Posterior cingulate gyrus (tissue), 11 donors: ENCODE measurements at regions not wholly inside any gene's neighbourhood (a gene's known extent, or its start where the extent isn't known, plus 50 kb on each side); places are given as distances from the start of the nearest gene placed in this dataset.
"Not testable (repeated sequence)": the region's sequence is repeated elsewhere in the genome, so short reads cannot be mapped to it uniquely, and the experiment has no call there.

Experiments
- DNase-seq, 10 donors: peaks; one replicate each; pipeline versions ENCODE4 v3.0.0 to v3.0.0-alpha.2; 2020 to 2021; ENCODE audit warnings: mixed read lengths in 3 of 10
- intact Hi-C: fragments of 100-400 bp; cut with DNase I; formaldehyde crosslinking; loops from one replicate; pipeline ENCODE4 v1.15.1; 2023

DNA sequence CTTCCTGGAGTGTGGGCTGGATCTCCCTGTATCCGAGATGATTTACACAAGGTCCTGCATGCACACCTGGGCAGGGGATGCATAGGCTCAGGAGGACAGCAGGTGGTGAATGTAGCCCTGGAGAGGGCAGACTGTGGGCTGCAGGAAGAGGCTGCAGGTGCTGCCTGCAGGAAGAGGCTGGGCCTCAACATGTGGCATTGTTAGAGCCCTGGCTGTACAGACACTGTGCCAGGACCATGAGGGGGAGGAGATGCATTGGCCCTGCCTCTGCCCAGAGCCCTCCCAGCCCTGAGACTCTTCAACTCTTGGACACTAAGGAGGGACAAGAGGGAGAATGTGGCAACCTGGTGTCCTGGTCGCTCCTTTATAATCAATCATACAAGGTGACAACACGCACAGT, 392.8 kb downstream of the TNS1 start:
- DNase-seq = no peak
- intact Hi-C loops = no loop called here

DNA sequence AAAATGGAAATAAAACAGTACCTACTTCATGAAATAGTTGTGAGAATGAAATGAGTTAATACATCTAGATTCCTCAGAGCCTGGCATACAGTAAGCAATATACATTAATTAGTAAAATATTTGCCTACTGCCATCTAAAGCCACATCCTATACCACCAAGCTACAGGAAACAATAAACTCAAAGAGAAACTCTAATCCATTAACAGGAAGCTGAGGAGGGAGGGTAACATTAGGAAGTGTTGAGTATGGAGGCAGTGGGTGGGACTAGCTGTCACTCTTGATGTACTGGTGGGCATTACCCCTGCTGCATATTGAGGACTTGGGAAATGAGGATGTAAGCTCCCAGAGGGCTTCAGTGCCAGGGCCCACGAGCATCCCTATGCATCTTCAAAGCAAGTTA, 396.5 kb downstream of the TNS1 start:
- intact Hi-C loops = no loop called here
- DNase-seq = no peak

DNA sequence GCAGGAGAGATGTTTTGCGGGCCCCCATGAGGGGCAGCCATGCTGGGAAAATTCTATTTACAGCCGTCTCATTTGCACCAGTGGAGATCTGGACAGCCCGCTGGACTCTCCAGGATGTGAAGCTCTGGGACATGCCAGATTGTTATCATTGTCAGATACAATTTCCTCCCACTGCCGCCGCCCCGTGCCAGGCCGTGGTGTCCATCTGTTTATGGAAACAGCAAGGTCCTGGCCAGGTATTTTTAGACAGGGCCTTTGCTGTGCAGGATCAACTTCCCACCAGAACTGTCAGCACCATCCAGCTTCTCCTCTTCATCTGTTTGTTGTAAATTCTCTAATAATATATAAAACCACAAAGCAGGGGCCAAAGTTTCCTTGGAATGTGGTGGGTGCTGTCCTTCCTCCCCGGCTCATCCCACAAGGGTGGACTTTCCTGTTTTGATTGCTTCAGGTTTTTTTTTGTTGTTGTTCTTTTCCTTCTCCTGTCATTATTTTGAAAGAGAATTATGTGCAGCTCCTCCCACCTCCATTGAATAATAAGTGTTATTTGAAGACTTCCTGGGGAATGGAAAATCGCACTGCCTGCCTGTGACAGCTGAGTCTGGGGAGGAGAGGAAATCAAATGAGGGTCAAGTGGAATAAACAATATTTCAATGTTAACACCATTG, 398.1 kb downstream of the TNS1 start:
- intact Hi-C loops = no loop called here
- DNase-seq = no peak

DNA sequence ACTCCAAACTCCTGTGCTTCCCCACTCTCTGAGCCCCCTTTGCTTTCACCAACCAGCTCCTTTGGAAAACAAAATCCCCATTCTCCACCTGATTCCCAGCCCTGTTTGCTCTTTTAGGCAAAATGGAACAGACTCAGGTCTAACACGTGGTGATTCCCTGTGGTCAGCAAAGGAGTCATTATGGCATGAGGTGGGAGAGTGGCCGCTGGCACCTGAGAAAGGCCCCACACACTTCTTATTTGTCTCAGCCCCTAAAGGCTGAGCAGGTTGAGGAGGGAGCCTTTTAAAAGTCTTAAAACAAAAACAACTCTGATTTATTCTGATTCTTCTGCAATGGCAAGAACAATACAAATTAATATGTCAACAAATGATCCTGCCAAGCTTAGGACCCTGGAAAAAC, 401.2 kb downstream of the TNS1 start:
- DNase-seq = no peak
- intact Hi-C loops = no loop called here

DNA sequence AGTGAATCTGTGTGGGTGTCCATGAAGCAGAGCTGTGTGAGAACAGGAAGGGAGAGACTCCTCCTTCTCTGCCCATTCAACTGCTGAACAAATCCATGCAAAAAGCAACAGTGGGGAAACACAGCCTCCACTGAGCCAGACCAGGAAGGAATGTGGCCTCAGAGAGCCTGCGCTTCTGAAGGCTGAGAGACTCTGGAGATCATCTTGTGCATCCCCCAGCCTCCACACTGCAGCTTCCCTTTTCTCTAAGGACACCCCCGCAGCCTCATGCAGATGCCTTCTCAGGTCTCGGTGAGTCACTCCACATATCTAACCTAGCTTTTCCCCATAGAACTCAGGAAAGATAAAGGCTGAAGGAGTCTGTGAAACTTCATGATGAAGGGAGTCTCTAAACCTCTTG, 402.9 kb downstream of the TNS1 start:
- DNase-seq = peak in 3 of 10 donors; percentile 41 to 75 (median 50)
- intact Hi-C loops = no loop called here

DNA sequence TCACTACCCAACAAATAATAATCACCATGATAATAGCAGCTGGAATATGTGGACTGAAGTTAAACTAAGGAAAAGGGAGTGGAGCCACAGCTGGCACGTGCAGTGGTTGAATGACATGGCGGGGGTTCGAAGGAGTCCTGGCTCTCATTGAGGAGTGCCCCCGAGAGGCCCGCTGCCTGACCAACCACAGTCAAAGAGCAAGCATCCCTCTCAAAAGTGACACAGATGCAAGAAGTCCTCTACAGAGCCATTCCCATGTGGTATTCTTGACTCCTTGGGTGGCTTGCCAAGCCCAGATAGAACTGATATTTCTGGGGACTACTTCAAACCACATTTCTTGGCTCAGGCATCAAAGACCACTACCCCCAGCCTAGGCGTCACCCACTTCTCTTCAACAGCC, 405.1 kb downstream of the TNS1 start:
- intact Hi-C loops = no loop called here

DNA sequence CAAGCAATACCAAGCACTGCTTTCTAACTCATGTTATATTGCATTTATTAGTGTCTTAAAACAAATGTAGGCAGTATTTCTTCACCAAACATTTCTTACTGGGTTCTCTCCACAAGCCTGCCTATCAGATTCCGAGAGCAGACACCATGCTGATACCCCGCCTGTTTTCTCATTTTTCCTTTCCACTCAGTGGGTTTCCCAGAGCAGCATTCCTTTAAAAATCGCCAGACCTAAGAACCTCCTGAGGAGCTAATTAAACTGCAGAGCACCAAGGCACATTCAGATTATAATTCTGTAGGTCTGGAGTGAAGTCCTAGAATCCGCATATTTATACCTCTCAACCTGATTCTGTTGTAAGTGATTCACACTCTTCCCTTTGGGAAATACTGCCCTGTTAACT, 405.6 kb downstream of the TNS1 start:
- DNase-seq = no peak
- intact Hi-C loops = no loop called here

More for the DNA sequence above, 405.1 kb downstream of the TNS1 start:
- no peak for DNase-seq

DNA sequence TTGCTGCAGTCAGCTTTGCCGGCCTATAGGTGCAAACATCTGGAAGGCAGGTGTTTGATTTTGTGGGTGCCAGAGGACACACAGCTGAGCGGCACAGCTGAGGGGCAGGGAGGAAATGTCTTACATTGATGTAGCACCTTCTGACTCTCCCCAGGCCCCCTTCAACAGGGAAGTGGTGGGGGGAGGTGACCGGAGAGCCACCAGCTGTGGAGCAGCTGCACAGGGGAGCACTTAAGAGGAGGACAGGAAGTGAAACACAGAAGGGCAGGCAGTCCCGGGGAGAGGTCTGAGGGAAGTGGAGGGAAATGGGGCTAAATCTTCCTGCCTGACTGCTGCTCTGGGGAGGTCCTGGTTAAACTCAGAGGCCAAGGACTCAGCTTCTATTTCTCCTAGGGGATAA, 409.1 kb downstream of the TNS1 start:
- intact Hi-C loops = no loop called here

DNA sequence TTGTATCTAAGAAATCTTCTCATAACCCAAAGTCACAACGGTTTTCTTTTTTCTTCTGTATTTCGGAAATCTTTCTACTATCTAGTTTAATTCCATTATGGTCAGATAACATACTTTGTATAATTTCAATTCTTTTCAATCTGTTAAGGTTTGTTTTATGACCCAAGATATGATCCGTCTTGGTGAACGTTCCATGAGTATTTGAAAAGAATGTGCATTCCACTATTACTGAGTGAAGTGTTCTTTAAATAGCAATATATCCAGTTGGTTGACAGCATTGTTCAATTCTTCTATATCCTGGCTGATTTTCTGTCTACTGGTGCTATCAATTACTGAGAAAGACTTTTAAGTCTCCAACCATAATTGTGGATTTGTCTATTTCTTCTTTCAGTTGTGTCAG, 414.5 kb downstream of the TNS1 start:
- intact Hi-C loops = no loop called here
- no peak for DNase-seq

More for the DNA sequence above, 409.1 kb downstream of the TNS1 start:
- DNase-seq = no peak

DNA sequence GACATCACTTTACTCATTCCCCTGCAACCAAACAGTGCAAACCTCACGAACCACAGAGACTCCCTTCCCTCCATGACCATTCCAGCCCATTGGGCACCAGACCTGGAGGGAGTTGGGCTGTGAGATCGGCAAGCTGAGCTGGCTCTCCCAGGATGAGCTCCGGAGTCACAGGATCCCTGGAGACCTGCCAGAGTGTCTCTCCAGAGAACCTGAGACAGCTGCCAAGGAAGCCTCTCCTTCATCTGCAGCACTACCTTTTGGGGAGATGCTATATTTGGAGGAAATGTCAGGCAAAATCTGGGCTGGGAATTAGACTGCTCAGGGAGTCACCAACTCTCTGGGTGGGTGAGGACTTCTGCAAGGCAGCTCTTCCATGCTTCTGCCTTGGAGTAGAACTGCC, 417.4 kb downstream of the TNS1 start:
- intact Hi-C loops = no loop called here
- no peak for DNase-seq

DNA sequence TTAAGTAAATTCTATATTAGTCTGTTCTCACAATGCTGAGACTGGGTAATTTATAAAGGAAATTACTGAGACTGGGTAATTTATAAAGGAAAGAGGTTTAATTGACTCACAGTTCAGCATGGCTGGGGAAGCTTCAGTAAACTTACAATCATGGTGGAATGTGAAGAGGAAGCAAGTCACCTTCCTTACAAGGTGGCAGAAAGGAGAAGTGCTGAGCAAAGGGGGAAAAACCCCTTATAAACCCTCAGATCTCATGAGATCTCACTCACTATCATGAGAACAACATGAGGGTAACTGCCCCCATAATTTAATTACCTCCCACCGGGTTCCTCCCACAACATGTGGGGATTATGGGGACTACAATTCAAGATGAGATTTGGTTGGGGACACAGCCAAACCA, 422.4 kb downstream of the TNS1 start:
- intact Hi-C loops, DNase-seq: not testable (repeated sequence)

DNA sequence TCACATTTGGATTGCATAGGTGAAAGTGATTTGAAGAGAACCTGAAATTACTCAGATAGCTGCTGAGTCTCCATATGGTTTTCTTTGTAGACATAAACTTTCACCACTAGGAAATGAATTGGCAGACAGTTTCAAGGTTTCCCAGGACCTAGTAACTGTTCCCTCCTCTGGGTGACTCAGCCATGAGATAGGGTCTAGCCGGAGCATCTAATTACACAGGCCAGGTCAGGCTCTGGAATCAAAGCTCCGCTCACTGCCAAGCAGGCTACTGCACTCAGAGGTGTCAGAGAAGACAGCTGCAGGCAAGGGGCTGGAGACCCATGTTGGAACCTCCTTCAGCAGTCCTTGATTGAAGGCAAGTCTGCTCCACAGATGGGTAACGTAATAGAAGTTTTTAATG, 429.2 kb downstream of the TNS1 start:
- DNase-seq = no peak
- intact Hi-C loops = no loop called here

DNA sequence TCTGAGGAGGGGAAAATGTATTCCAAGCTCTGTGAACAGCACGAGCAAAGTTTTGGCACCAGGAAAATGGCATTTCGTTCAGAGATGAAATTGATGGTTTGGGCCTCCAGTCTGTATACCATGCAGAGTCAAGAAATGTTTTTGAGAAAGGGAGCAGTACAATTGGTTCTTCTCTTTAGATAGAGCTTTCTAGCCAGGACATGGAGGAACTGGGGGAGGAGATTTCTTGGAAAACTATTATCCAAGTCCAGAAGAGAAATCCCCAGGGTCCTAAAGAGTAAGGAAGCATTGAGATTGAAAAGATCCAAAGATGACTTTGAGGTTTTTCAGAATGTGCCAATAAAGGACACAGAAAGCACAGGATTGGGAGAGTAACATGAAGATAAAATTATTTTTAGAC, 432.4 kb downstream of the TNS1 start:
- intact Hi-C loops = no loop called here
- no peak for DNase-seq

DNA sequence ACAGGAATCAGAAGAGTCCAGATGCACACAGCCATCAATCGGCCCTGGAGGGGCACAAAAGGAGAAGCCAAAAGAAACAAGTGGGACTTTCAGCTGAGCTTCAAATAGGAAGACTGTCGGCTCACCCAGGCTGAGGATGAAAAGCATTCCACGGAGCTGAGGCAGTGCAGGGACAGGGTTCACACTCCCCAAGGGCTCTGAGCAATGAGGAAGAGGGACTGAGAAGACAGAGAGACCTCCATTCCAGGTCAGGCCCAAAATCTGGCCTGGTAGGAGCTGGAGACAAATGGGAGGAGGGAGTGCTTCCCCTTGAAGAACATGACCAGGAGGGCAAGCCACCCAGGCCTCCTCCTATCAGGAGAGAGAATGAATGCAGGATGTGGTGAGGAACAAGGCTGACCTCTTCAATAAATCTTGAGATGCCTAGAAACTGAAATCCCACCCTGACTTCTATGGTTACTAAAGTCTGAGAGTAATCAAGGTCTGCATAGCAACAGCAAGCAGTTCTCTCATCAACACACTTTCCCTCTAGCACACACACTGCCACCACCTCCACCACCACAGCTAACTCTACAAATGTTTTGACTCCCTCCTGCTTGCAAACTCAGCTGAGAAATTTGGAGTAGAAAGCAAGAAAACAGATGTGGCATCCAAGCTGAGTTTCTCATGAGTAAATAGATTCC, 434.4 kb downstream of the TNS1 start:
- DNase-seq = no peak
- intact Hi-C loops = no loop called here

DNA sequence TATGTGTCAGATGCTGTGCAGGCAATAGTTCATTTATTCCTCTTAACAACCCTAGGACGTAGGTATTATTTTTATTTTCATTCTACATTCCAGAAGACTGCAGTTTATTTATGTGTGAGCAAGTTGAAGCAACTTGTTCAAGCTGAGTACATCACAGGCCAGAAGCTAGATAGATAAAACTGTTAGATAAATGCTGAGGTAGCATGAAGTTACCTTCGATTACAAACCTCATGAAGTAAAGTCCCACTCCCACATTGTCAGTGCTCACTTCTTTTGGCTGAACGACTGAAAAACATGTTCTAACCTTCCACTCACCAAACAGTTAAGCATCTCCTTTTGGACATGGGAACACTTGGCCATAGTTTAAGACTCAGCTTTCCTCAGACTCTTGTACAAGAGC, 439.2 kb downstream of the TNS1 start:
- intact Hi-C loops = no loop called here
- no peak for DNase-seq

DNA sequence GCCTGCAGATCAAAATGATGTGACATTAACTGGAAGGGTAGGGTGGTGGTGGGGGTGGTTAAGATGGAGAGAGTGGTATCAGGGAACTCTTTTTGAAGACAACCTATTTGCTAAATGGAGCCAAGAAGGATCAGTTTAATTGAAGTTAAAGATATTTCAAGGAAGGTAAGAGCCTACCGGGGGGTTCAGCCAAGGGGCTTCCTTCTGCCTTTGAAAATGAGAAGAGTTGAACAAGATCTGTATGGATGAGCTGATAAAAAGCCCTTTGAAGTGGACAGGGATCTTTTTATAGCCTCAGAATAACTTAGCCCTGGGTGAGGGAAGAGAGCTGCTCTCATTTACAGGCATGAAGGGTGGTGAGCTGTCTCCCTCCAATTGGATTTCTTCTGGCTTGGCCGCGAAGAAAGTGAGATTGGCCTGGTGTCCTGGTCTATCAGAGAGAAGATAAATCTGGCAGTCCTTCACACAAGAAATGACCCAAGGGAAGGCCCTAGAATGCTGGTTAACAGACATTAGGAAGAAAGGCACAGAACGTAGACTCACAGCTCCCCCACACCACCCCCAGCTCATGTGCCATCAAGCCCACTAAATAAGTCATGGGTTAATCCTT, 439.8 kb downstream of the TNS1 start:
- DNase-seq = no peak
- intact Hi-C loops = no loop called here

DNA sequence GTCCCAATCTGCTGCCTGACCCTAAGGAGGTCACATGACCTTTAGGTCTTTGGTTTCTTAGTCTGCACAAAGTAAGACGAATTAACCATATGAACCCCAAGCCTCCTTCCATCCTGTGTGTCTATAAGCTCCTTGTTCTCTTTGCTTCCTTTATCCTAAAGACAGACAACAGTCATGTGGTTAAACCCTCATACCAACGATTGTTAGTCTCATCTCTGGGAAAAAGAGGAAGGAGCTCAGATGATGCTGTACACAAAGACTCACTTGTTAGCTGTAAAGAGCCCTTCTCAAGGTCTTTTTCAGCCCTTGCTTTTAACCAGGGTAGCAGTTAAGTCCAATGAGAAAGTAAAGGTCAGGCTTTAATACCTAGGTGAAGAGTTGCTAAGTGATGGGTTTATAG, 443.7 kb downstream of the TNS1 start:
- intact Hi-C loops = no loop called here

DNA sequence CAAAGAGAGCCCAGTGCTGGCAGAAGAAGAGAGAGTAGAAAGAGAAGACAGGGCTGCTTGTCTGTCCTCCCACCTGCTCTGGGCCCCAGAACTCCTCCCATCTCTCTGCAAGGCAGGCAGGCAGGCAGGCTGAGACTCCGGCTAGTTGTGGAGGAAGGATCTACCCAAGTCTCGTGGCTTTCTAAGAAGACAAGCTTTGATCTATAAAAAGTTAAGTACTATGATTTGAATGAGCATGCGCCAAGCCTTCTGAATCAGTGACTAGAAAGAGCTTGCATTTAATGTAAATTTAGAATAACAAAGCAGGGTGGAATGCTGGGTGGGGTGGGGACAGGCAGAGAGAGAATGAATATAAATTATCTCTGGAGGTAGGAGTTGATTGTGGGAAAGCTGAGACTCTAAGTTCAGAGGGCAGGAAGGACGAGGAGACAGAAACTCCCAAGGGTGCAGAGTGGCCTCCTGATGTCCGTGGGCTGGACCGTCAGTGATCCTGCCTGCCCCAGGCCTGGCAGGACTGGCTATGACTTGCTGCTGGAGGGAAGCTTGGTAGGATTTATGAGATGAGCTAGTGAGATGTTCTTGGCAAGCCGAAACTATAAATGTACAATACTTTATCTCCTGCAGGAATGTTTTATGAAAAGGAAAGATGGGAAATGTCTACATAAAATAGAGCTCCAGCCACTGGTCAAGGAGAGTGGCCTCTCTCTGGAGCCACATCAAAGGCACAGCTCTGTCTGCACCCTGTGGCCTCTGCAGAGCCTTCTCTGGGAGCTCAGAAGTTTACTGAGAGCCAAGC, 447.5 kb downstream of the TNS1 start:
- DNase-seq = peak in 3 of 10 donors; percentile 8 to 81 (median 81)
- intact Hi-C loops = no loop called here

More for the DNA sequence above, 443.7 kb downstream of the TNS1 start:
- DNase-seq = no peak

DNA sequence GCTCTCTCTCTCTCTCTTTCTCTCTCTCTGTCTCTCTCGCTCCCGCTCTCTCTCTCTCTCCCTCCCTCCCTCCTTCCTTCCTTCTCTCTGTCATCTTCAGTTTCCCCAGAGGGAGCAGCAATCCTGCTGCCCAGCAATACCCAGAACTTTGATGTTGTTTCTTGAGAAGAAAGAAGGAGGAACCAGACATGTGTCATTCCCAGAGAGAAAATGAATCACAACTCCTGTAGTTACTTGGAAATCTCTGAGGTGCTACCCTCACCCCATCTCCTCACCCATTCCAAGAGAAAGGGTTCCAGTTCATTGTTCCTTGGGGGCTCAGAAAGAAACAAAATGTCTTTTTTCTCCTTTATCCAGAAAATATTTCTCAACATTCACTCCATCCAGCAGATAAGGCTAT, 449.1 kb downstream of the TNS1 start:
- no peak for DNase-seq
- intact Hi-C loops = no loop called here

DNA sequence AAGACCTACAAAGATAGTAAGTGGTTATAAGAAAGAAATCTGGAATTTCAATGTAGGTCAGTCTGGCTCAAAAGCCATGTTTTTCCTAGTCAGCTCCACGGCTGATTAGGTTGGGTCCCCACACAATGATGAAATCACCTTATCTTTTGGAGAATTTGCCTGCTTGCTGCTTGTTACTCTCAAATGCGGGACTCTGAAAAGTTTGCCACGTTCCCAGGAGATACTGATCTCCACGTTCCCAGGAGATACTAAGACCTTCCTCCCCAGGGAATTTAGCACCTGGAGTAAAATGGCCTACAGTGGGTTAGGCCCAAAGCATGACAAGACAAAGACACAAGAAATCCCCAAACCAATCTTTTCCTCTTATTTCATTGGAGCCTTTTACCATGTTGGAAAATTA, 449.6 kb downstream of the TNS1 start:
- intact Hi-C loops = no loop called here
- no peak for DNase-seq

DNA sequence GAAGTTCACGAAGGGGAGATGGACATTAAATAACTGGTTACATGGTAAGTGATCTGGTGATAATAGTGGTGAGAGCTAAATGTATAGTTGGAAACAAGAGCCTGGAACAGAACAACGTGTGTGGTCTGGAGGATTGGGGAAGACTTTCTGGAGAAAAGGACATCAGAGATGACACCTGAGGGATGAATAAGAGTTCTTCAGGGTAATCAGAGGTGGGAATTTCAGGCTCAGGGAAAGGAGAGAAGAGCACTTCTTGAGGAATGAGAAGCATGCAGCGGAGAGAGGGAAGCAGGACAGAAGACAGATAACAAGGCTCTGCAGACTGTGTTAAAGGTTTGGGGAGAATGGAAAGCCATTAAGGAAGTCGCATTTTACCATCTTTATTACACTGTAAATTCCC, 450.7 kb downstream of the TNS1 start:
- intact Hi-C loops = no loop called here
- no peak for DNase-seq
